Erythroblast (primary cell): ENCODE measurements at regions not wholly inside any gene's neighbourhood (a gene's known extent, or its start where the extent isn't known, plus 50 kb on each side); places are given as distances from the start of the nearest gene placed in this dataset.

ENCODE experiments used
- GATA1 ChIP-seq: IDR thresholded peaks from 2 replicates; pipeline ENCODE4 v1.6.1; 2011; ENCODE audit warnings: low read depth, mild to moderate bottlenecking, control low read depth, low read length, moderate library complexity
- POLR2A ChIP-seq: IDR thresholded peaks from 2 replicates; pipeline ENCODE4 v1.6.1; 2011; ENCODE audit warnings: mild to moderate bottlenecking, low read length

DNA sequence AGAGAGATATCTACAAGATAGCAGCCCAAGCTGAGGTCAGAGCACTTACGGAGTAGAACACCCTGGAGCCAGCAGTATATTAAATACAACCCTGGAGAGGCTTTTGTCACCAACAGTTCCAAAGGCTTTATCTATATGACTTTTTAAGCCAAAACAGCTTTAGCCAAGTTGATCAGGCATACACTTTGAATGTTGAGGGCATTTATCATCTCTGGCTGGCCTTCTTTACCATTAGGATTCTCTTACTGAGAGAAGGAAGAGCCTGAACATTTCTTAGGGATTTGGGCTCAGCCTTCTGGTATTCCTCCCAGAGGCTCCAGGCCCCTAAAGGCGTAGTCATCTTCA lies 161.3 kb upstream of the RIMS1 start:
- TF ChIP-seq POLR2A (no peak), GATA1 (no peak)
